ENCODE measurements at regions not wholly inside any gene's neighbourhood (a gene's known extent, or its start where the extent isn't known, plus 50 kb on each side); places are given as distances from the start of the nearest gene placed in this dataset.

DNA sequence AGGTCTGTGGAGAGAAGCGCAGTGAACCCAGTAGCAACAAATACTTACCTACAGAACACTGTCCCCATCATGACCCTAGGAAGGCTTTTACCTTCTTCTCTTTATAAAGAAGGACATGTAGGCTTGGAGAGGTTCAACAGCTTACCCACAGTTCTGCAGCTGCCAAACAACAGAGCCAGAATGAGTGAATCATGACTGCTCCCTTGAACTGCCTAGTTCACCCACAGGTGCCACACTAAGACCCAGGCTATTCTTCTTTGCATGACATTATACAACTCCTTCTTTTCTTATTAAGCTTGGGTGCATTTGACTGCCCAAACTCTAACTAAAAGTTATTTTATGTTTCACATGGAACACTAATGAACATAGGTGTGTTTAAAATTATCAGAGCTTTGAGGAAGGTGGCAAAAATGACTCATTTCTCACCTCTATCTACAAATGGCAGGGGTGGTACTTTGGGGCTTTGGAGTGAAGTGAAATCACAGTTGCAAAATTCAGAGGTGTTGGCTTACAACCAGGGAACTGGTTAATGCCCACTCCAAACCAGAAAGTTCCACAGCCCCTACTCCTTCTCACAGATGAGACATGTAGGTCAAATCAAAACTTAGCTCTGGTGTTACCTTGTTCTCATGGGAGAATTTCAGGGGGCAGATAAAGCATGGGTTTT lies 201.6 kb downstream of the SEMA6A start:
- TF ChIP-seq POLR2AphosphoS5 (IDR thresholded peaks at IDR 0.05) = no peak
- no peak for TF ChIP-seq EP300 (IDR thresholded peaks at IDR 0.05)
- TF ChIP-seq, protein P1, sequence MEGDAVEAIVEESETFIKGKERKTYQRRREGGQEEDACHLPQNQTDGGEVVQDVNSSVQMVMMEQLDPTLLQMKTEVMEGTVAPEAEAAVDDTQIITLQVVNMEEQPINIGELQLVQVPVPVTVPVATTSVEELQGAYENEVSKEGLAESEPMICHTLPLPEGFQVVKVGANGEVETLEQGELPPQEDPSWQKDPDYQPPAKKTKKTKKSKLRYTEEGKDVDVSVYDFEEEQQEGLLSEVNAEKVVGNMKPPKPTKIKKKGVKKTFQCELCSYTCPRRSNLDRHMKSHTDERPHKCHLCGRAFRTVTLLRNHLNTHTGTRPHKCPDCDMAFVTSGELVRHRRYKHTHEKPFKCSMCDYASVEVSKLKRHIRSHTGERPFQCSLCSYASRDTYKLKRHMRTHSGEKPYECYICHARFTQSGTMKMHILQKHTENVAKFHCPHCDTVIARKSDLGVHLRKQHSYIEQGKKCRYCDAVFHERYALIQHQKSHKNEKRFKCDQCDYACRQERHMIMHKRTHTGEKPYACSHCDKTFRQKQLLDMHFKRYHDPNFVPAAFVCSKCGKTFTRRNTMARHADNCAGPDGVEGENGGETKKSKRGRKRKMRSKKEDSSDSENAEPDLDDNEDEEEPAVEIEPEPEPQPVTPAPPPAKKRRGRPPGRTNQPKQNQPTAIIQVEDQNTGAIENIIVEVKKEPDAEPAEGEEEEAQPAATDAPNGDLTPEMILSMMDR (IDR thresholded peaks at IDR 0.05) = no peak
- no peaks in the 10 kb centered on the region for H3K9me3 ChIP-seq
- H3K27me3 ChIP-seq = no peaks in the 10 kb centered on the region
- intact Hi-C loops (cut with DNase I; ENCODE audit: low total_unique reads) = no loop called here
- no peaks in the 10 kb centered on the region for H3K36me3 ChIP-seq
- WGBS, 5 donors = 96 to 100% (median 100%) methylated on average over 1 of the region's 1 CpG
- DNase-seq = no peak
- no peak overlapping the region for H3K4me3 ChIP-seq
- H3K4me1 ChIP-seq = peaks cover 0 to 20% (median 11%) of the 10 kb centered on the region in 4 donors
- H3K27ac ChIP-seq = no peak overlapping the region

DNA sequence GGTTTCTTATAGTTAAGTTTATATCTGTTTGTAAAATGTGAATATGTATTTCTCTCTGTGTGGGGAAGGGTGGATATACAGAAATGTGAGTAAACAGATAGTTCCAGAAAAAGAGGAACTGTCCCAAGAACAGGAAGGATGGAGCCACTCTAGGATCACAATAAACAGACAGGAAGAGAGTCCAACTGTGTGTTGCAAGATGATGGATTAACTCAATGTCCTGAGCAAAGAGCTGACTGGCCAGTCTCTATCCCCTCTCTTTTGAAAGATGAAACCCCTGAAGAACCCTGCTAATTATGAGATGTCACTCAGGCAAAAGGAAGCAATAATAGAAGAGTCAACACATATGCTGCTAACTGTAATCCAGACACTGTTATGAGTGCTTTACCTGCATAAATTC lies 202.7 kb downstream of the SEMA6A start:
- DNase-seq = no peak
- peak overlapping the region in 1 of 5 donors; percentile 48 for H3K27ac ChIP-seq
- H3K9me3 ChIP-seq = no peaks in the 10 kb centered on the region
- no peaks in the 10 kb centered on the region for H3K27me3 ChIP-seq
- intact Hi-C loops (cut with DNase I; ENCODE audit: low total_unique reads) = no loop called here
- no peak overlapping the region for H3K4me3 ChIP-seq
- no peaks in the 10 kb centered on the region for H3K36me3 ChIP-seq
- peaks cover 0 to 20% (median 11%) of the 10 kb centered on the region in 4 donors for H3K4me1 ChIP-seq
- TF ChIP-seq POLR2A (IDR thresholded peaks at IDR 0.05) = no peak

DNA sequence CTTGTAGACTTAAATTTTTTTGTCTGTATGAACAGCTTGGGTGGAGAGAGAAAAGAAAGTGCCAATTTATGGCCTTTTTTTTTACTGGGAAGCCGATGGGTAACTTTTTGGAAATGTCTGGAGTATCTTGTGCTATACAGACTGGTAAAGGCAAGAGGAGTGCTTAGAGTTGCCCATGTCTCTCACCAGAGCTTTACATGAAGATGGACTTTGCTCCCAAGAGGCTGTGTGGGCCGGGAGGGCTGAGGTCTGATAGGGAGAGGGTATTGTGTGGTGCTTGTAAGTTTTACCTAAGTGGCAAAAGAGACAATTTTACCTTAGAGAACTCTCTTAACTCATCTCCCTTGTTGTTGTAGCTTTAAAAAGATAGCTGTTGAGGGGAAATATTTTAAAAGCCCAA lies 203.2 kb downstream of the SEMA6A start:
- 27 to 50% (median 43%) methylated on average over 2 of the region's 2 CpGs for WGBS, 5 donors
- Histone ChIP-seq H3K27ac (peak overlapping the region in 3 of 5 donors; percentile 15 to 48 (median 18)), H3K4me1 (peaks cover 0 to 20% (median 11%) of the 10 kb centered on the region in 4 donors), H3K27me3 (no peaks in the 10 kb centered on the region), H3K4me3 (no peak overlapping the region), H3K36me3 (no peaks in the 10 kb centered on the region), H3K9me3 (no peaks in the 10 kb centered on the region)
- DNase-seq = peak in 1 of 2 donors; percentile 46
- no peak for TF ChIP-seq POLR2A (IDR thresholded peaks at IDR 0.05)
- intact Hi-C loops (cut with DNase I; ENCODE audit: low total_unique reads) = no loop called here

DNA sequence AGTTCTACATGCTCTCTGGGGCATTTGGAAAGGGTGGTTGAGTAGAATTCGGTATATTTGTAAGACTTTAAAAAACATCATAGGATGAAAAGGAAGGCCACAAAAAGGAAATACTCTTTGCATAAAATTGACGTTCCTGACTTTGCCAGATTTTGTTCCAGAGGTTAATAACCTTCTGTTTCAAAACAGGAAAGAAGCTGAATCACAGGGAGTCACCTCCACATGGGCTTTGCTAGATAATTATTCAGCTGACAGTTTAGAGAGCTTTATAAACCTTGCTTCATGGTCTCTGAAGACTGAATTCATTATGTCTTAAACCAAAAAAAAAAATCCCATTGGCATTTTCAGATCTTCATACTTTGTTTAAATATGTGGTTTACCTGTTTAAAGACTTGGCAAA lies 203.7 kb downstream of the SEMA6A start:
- Histone ChIP-seq H3K27ac (peak overlapping the region in 1 of 5 donors; percentile 48), H3K27me3 (no peaks in the 10 kb centered on the region), H3K4me1 (peaks cover 0 to 20% (median 11%) of the 10 kb centered on the region in 4 donors), H3K36me3 (no peaks in the 10 kb centered on the region), H3K9me3 (no peaks in the 10 kb centered on the region), H3K4me3 (no peak overlapping the region)
- TF ChIP-seq, protein P1 (IDR thresholded peaks at IDR 0.05) = no peak
- TF ChIP-seq EP300 (IDR thresholded peaks at IDR 0.05) = no peak
- TF ChIP-seq POLR2A (IDR thresholded peaks at IDR 0.05) = no peak
- no peak for TF ChIP-seq POLR2AphosphoS5 (IDR thresholded peaks at IDR 0.05)
- 44 to 67% (median 49%) methylated on average over 2 of the region's 2 CpGs for WGBS, 5 donors
- DNase-seq = no peak
- intact Hi-C loops (cut with DNase I; ENCODE audit: low total_unique reads) = no loop called here

DNA sequence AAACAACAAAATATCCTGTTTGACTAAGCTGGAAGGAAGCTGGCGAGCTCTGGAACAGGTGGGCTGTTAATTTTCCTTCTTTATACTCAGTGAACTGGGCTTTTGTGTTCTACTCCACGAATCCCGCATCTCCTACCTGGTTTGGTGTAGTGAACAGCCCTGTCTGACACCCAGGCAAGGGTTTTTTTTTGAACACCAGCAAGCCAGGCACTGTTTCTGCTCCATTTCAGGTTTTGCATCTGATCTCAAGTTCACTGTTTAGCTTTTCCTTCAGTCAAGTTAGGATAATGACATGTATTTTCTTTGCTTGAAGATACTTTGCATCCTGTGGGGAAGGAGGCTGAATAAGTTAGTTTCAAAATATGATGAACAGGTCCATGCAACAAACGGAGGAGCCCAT lies 204.5 kb downstream of the SEMA6A start:
- WGBS, 5 donors = 79 to 92% (median 87%) methylated on average over 4 of the region's 4 CpGs
- no peak overlapping the region for H3K4me3 ChIP-seq
- no peak overlapping the region for H3K27ac ChIP-seq
- H3K9me3 ChIP-seq = no peaks in the 10 kb centered on the region
- no peaks in the 10 kb centered on the region for H3K36me3 ChIP-seq
- TF ChIP-seq, protein P1 (IDR thresholded peaks at IDR 0.05) = no peak
- TF ChIP-seq EP300 (IDR thresholded peaks at IDR 0.05) = no peak
- TF ChIP-seq POLR2AphosphoS5 (IDR thresholded peaks at IDR 0.05) = no peak
- no peak for TF ChIP-seq POLR2A (IDR thresholded peaks at IDR 0.05)
- intact Hi-C loops (cut with DNase I; ENCODE audit: low total_unique reads) = no loop called here
- H3K4me1 ChIP-seq = peaks cover 0 to 20% (median 11%) of the 10 kb centered on the region in 4 donors
- H3K27me3 ChIP-seq = no peaks in the 10 kb centered on the region
- DNase-seq = no peak
